ENCODE measurements at regions not wholly inside any gene's neighbourhood (a gene's known extent, or its start where the extent isn't known, plus 50 kb on each side); places are given as distances from the start of the nearest gene placed in this dataset.

GRCh38 chr18:39318462-39318861 lies 1752.9 kb upstream of the CELF4 start:
- FAIRE-seq (no peak), DNase-seq (ENCODE audit: low read depth, low spot score) (no peak)
- Histone ChIP-seq H3K9me1 (replicated peaks; ENCODE audit: control insufficient read depth, extremely low read depth, insufficient read depth, low read length) (no peaks in the 10 kb centered on the region), H3K4me2 (ENCODE audit: insufficient read depth, low read length) (no peak overlapping the region), H2AFZ (ENCODE audit: low read depth, low read length) (no peak overlapping the region), H3K36me3 (ENCODE audit: control insufficient read depth in 2 of 2, extremely low read depth in 1 of 2, insufficient read depth in 2 of 2, low read length in 2 of 2) (no peaks in the 10 kb centered on the region), H3K9me3 (replicated peaks; ENCODE audit: control insufficient read depth, insufficient read depth, low read length) (no peaks in the 10 kb centered on the region), H3K9ac (replicated peaks; ENCODE audit: extremely low read depth, insufficient read depth, low read length) (no peak overlapping the region), H3K79me2 (ENCODE audit: control insufficient read depth, insufficient read depth, low read length) (no peaks in the 10 kb centered on the region), H3K4me1 (ENCODE audit: control insufficient read depth, extremely low read depth, insufficient read depth, low read length) (no peaks in the 10 kb centered on the region), H4K20me1 (replicated peaks; ENCODE audit: control insufficient read depth, extremely low read depth, insufficient read depth, low read length) (no peaks in the 10 kb centered on the region), H3K27ac (ENCODE audit: insufficient read depth, low read depth, low read length) (no peak overlapping the region), H3K4me3 (replicated peaks in 1 of 3; ENCODE audit: insufficient read depth in 1 of 3, low read depth in 1 of 3, low read length in 3 of 3) (no peak overlapping the region), H3K27me3 (ENCODE audit: control insufficient read depth in 2 of 2, insufficient read depth in 2 of 2, low read length in 2 of 2) (no peaks in the 10 kb centered on the region)
- dilution Hi-C loops (cut with MboI; ENCODE audit: extremely low pct_ligation_motif_present, low sequenced_read_pairs) (no loop called here), intact Hi-C loops (cut with micrococcal nuclease) (no loop called here)
- ChIA-PET CTCF (no interaction called here), POLR2A (no interaction called here)
- BruUV-seq (replicated peaks) = no TSS peak
- TF ChIP-seq CTCF (IDR thresholded peaks at IDR 0.05; ENCODE audit: extremely low read depth in 1 of 2, insufficient read depth in 1 of 2, low read depth in 1 of 2, low read length in 2 of 2) (no peak), FOS (IDR thresholded peaks at IDR 0.05; ENCODE audit: borderline replicate concordance, insufficient read depth, low read length) (no peak), MAX (IDR thresholded peaks at IDR 0.05; ENCODE audit: insufficient read depth, insufficient read length) (no peak), GATA2 (IDR thresholded peaks at IDR 0.05; ENCODE audit: insufficient read depth, insufficient read length, low read depth, low read length) (no peak), POLR2AphosphoS5 (IDR thresholded peaks at IDR 0.05; ENCODE audit: insufficient read depth, low read depth, low read length) (no peak), MYC (IDR thresholded peaks at IDR 0.05; ENCODE audit: low read depth, low read length) (no peak), EZH2 (IDR thresholded peaks at IDR 0.05; ENCODE audit: borderline replicate concordance, low read depth, low read length, severe bottlenecking) (no peak), POLR2A (IDR thresholded peaks at IDR 0.05; ENCODE audit: low read depth, low read length) (no peak), JUN (IDR thresholded peaks at IDR 0.05; ENCODE audit: borderline replicate concordance, insufficient read depth, insufficient read length, low read depth) (no peak)

All from endothelial cell of umbilical vein (primary cell).